H9 (cell line): ENCODE measurements at regions not wholly inside any gene's neighbourhood (a gene's known extent, or its start where the extent isn't known, plus 50 kb on each side); places are given as distances from the start of the nearest gene placed in this dataset.

Experiments used
- DNase-seq: peaks from one replicate; pipeline ENCODE4 v3.0.0-alpha.2; 2017
- H2AFZ ChIP-seq: one replicate; pipeline ENCODE4 v1.6.1; 2013; ENCODE audit warnings: mild to moderate bottlenecking, low read length, control low read depth, moderate library complexity
- H2AK5ac ChIP-seq: 2 replicates; pipeline ENCODE4 v1.6.1; 2013; ENCODE audit warnings: low read length, control low read depth, mixed read lengths; ENCODE audit not compliant: insufficient read length
- H2BK120ac ChIP-seq: one replicate; pipeline ENCODE4 v1.6.1; 2013; ENCODE audit warnings: low read depth, mild to moderate bottlenecking, low read length, control low read depth, inconsistent platforms; ENCODE audit not compliant: poor library complexity, severe bottlenecking
- H2BK12ac ChIP-seq: 2 replicates; pipeline ENCODE4 v1.6.1; 2013; ENCODE audit warnings: low read length, control low read depth, mixed read lengths, low read depth; ENCODE audit not compliant: insufficient read length
- H2BK15ac ChIP-seq: 2 replicates; pipeline ENCODE4 v1.6.1; 2013; ENCODE audit warnings: low read depth, low read length, control low read depth
- H2BK20ac ChIP-seq: one replicate; pipeline ENCODE4 v1.6.1; 2013; ENCODE audit warnings: low read depth, mild to moderate bottlenecking, low read length, control low read depth, inconsistent platforms; ENCODE audit not compliant: poor library complexity, severe bottlenecking
- H2BK5ac ChIP-seq: 2 replicates; pipeline ENCODE4 v1.6.1; 2013; ENCODE audit warnings: low read length, control low read depth, mixed read lengths; ENCODE audit not compliant: insufficient read length
- H3K14ac ChIP-seq: 2 replicates; pipeline ENCODE4 v1.6.1; 2013; ENCODE audit warnings: low read length, control low read depth; ENCODE audit not compliant: insufficient read depth
- H3K18ac ChIP-seq: 2 replicates; pipeline ENCODE4 v1.6.1; 2013; ENCODE audit warnings: low read depth, mild to moderate bottlenecking, mixed read lengths, low read length, control low read depth; ENCODE audit not compliant: insufficient read length
- H3K23ac ChIP-seq: 2 replicates; pipeline ENCODE4 v1.6.1; 2013; ENCODE audit warnings: low read length, control low read depth, mixed read lengths, low read depth; ENCODE audit not compliant: insufficient read length
- H3K23me2 ChIP-seq: 2 replicates; pipeline ENCODE4 v1.6.1; 2013; ENCODE audit warnings: low read depth, mild to moderate bottlenecking, mixed read lengths, low read length, control low read depth; ENCODE audit not compliant: insufficient read length, poor library complexity, severe bottlenecking
- H3K27ac ChIP-seq: 2 replicates; pipeline ENCODE4 v1.5.1; 2013; ENCODE audit warnings: low read length, control low read depth, mixed read lengths, low read depth; ENCODE audit not compliant: insufficient read length
- H3K27me3 ChIP-seq: 2 replicates; pipeline ENCODE4 v1.6.1; 2013; ENCODE audit warnings: low read length, control low read depth, inconsistent platforms; ENCODE audit not compliant: insufficient read depth
- H3K4ac ChIP-seq: 2 replicates; pipeline ENCODE4 v1.6.1; 2013; ENCODE audit warnings: low read depth, mild to moderate bottlenecking, control low read depth, inconsistent platforms, low read length, moderate library complexity
- H3K4me1 ChIP-seq: 2 replicates; pipeline ENCODE4 v1.6.1; 2013; ENCODE audit warnings: low read length, control low read depth, inconsistent platforms; ENCODE audit not compliant: insufficient read depth
- H3K4me2 ChIP-seq: 2 replicates; pipeline ENCODE4 v1.6.1; 2013; ENCODE audit warnings: low read length, control low read depth, mixed read lengths; ENCODE audit not compliant: insufficient read length, insufficient read depth
- H3K56ac ChIP-seq: 2 replicates; pipeline ENCODE4 v1.6.1; 2013; ENCODE audit warnings: low read depth, mild to moderate bottlenecking, mixed read lengths, low read length, control low read depth; ENCODE audit not compliant: insufficient read length
- H3K79me1 ChIP-seq: 2 replicates; pipeline ENCODE4 v1.6.1; 2013; ENCODE audit warnings: low read depth, mild to moderate bottlenecking, moderate library complexity, low read length, control low read depth, inconsistent platforms; ENCODE audit not compliant: insufficient read depth, poor library complexity, severe bottlenecking
- H3K79me2 ChIP-seq: 2 replicates; pipeline ENCODE4 v1.6.1; 2013; ENCODE audit warnings: low read length, control low read depth, inconsistent platforms; ENCODE audit not compliant: insufficient read depth
- H3K9ac ChIP-seq: 2 replicates; pipeline ENCODE4 v1.6.1; 2013; ENCODE audit warnings: low read length, control low read depth, mixed read lengths; ENCODE audit not compliant: insufficient read length; ENCODE audit errors: extremely low read depth
- H3K9me3 ChIP-seq: one replicate; pipeline ENCODE4 v1.6.1; 2013; ENCODE audit warnings: low read depth, low read length, inconsistent platforms; ENCODE audit not compliant: control insufficient read depth
- H3T11ph ChIP-seq: one replicate; pipeline ENCODE4 v1.6.1; 2013; ENCODE audit warnings: mild to moderate bottlenecking, low read length, control low read depth, inconsistent platforms
- H4K20me1 ChIP-seq: one replicate; pipeline ENCODE4 v1.6.1; 2013; ENCODE audit not compliant: control insufficient read depth, insufficient read length, insufficient read depth
- H4K5ac ChIP-seq: 2 replicates; pipeline ENCODE4 v1.6.1; 2013; ENCODE audit warnings: low read depth, mild to moderate bottlenecking, mixed read lengths, low read length, control low read depth; ENCODE audit not compliant: insufficient read length
- H4K8ac ChIP-seq: replicated peaks from 2 replicates; pipeline ENCODE4 v1.6.1; 2013; ENCODE audit warnings: low read length, control low read depth, mixed read lengths, low read depth; ENCODE audit not compliant: insufficient read length
- H4K91ac ChIP-seq: 2 replicates; pipeline ENCODE4 v1.6.1; 2013; ENCODE audit warnings: low read depth, mild to moderate bottlenecking, moderate library complexity, mixed read lengths, low read length, control low read depth; ENCODE audit not compliant: insufficient read length
- H3K27ac Mint-ChIP-seq, 3 experiments: 2 replicates in 2 of 3; 3 replicates in 1 of 3; pipeline ENCODE4 v1.8.0; 2020 to 2021; ENCODE audit warnings: mixed read lengths in 3 of 3, mild to moderate bottlenecking in 1 of 3, moderate library complexity in 1 of 3
- H3K27me3 Mint-ChIP-seq: 2 replicates; pipeline ENCODE4 v1.8.0; 2021; ENCODE audit warnings: low read depth, mild to moderate bottlenecking, moderate library complexity, mixed read lengths
- H3K36me3 Mint-ChIP-seq, 3 experiments: 2 replicates in 2 of 3; 3 replicates in 1 of 3; pipeline ENCODE4 v1.8.0; 2020 to 2021; ENCODE audit warnings: low read depth in 3 of 3, mixed read lengths in 3 of 3; ENCODE audit not compliant: insufficient read depth in 1 of 3
- H3K4me1 Mint-ChIP-seq, 2 experiments: 2 replicates each; pipeline ENCODE4 v1.8.0; 2020; ENCODE audit warnings: mixed read lengths in 2 of 2
- H3K4me3 Mint-ChIP-seq, 2 experiments: 2 replicates in 1 of 2; 3 replicates in 1 of 2; pipeline ENCODE4 v1.8.0; 2020 to 2021; ENCODE audit warnings: mild to moderate bottlenecking in 2 of 2, mixed read lengths in 2 of 2, moderate library complexity in 1 of 2
- H3K9me3 Mint-ChIP-seq, 2 experiments: 2 replicates in 1 of 2; 3 replicates in 1 of 2; pipeline ENCODE4 v1.8.0; 2020; ENCODE audit warnings: mild to moderate bottlenecking in 2 of 2, mixed read lengths in 2 of 2, moderate library complexity in 1 of 2
- WGBS: extraction: QIAGEN DNeasy Blood & Tissue Kit; methylation state at CpG from one replicate; pipeline ENCODE4 v1.1.7; 2013; ENCODE audit warnings: missing lambda C conversion rate, low lambda C conversion rate, mixed read lengths; ENCODE audit not compliant: insufficient read length; ENCODE audit errors: extremely low coverage; 5-methylcytosine and 5-hydroxymethylcytosine counted together
- TF ChIP-seq, protein P1 (sequence below): fragments of 200-600 bp; sonication (generic); conservative IDR thresholded peaks from 3 replicates; pipeline ENCODE4 v1.8.0; 2021; ENCODE audit warnings: antibody characterized with exemption, mild to moderate bottlenecking

DNA sequence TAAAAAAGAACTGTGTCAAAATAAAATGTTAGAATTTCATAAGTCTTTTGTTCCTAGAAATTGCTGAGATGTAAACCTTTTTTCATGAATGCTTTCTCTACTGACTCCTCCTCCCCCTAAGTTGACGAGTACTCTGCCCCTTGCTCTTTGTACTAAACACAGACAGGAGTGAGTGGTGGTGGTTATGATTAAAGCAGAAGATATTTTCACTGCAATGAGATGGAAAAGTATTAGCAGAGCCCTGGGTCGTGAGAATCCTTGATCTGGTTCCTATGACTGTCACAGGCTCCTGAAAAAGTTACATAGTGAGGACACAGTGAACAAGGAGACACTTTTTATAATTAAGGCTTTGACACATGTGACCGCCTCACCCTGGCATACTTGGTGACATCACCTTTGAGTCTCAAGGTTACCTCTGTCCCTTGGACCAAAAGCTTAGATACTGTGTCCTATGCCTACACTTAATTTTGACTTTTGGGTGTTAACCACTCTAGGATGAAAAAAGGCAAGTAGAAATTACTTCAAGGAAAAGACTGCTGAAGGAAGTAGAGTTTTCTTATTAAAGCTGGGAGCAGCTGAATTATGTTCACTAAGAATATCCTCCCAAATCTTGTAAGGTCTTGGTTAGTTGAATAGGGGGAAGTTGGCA is 130.4 kb upstream of the LYSMD4 start:
- Histone ChIP-seq H3K4ac (no peak overlapping the region), H3K18ac (no peak overlapping the region), H3K9me3 (no peaks in the 10 kb centered on the region), H2BK12ac (no peak overlapping the region), H2BK20ac (no peak overlapping the region), H3K79me2 (no peaks in the 10 kb centered on the region), H4K20me1 (no peaks in the 10 kb centered on the region), H2AFZ (no peak overlapping the region), H4K5ac (no peak overlapping the region), H3T11ph (no peak overlapping the region), H3K14ac (no peak overlapping the region), H3K23me2 (no peaks in the 10 kb centered on the region), H4K8ac (no peak overlapping the region), H2AK5ac (no peak overlapping the region), H2BK5ac (no peak overlapping the region), H3K79me1 (no peaks in the 10 kb centered on the region), H3K27ac (no peak overlapping the region), H3K9ac (no peak overlapping the region), H2BK15ac (no peak overlapping the region), H2BK120ac (no peak overlapping the region), H3K23ac (no peak overlapping the region), H3K56ac (no peak overlapping the region), H3K27me3 (no peaks in the 10 kb centered on the region), H3K4me1 (no peaks in the 10 kb centered on the region), H3K4me2 (no peak overlapping the region), H4K91ac (no peak overlapping the region)
- no CpG with 5 or more reads among the region's 3 CpGs for WGBS
- Mint-ChIP-seq H3K27me3 (peaks cover 1% of the 10 kb centered on the region; the same call in 1 of the 2 replicates), H3K36me3 (no peaks in the 10 kb centered on the region), H3K4me3 (no peak overlapping the region), H3K4me1 (no peaks in the 10 kb centered on the region), H3K9me3 (no peaks in the 10 kb centered on the region), H3K27ac (no peak overlapping the region)
- TF ChIP-seq, protein P1, sequence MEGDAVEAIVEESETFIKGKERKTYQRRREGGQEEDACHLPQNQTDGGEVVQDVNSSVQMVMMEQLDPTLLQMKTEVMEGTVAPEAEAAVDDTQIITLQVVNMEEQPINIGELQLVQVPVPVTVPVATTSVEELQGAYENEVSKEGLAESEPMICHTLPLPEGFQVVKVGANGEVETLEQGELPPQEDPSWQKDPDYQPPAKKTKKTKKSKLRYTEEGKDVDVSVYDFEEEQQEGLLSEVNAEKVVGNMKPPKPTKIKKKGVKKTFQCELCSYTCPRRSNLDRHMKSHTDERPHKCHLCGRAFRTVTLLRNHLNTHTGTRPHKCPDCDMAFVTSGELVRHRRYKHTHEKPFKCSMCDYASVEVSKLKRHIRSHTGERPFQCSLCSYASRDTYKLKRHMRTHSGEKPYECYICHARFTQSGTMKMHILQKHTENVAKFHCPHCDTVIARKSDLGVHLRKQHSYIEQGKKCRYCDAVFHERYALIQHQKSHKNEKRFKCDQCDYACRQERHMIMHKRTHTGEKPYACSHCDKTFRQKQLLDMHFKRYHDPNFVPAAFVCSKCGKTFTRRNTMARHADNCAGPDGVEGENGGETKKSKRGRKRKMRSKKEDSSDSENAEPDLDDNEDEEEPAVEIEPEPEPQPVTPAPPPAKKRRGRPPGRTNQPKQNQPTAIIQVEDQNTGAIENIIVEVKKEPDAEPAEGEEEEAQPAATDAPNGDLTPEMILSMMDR, result no peak
- DNase-seq, result no peak
